Nucleus accumbens (tissue), 56 donors: ENCODE measurements at regions not wholly inside any gene's neighbourhood (a gene's known extent, or its start where the extent isn't known, plus 50 kb on each side); places are given as distances from the start of the nearest gene placed in this dataset.

Experiments used
- DNase-seq, 56 donors: peaks; one replicate each; lab custom pipeline; 2025; lab: John Stamatoyannopoulos, UW

DNA sequence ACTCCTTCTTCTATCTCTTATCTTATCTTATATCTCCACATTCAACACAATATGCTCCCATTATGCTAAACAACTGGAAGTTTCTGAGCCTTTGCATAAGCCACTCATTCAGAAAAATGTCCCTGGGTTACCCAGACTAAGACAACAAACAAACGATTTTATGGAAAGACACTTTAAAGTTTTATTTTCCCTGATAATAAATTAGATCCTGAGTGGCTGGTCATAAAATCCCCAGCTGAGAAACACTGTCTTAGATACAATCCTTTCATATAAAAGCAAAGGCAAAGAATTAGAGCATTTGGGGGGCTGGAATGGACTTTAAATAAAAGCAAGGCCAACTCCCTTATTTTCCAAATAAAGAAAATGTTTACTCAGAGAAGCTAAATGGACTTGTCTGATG is 322.3 kb downstream of the GBE1 start:
- DNase-seq: no peak

DNA sequence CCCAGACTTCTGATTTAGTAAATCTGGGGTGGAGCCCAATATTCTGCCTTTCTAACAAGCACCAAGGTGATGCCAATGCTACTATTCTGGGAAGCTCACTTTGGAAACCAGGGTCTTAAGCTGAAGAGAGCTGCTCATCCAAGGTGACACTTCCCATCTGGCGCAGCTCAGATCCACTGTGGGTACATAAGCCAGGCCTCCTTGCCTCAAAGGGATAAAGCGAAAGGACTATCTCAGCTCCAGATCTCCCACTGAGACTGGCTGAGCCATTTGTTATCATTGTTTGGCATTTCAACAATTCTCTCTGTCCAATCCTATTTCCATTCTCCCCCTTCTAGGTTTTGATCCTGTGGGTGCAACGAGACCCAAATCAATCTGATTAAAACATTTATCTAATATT is 323.8 kb downstream of the GBE1 start:
- no peak for DNase-seq

DNA sequence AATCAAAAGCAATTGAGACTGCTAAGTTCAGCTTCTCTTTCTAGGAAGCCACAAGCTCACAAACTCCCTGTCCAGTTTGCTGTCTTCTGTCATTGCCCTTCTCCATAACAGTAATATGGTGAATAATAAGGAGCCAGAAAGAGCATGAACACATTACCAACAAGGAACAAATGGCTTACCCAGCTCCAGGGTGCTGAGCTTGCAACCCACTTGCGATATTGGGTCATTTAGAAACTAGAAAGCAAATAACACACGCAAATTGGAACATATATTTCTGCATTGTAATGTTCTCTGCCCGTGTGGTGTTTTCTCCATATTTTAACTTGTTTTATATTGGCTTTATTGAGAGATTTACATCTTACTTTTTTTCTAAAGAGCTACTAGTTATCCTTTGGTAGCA is 325.3 kb downstream of the GBE1 start:
- no peak for DNase-seq

DNA sequence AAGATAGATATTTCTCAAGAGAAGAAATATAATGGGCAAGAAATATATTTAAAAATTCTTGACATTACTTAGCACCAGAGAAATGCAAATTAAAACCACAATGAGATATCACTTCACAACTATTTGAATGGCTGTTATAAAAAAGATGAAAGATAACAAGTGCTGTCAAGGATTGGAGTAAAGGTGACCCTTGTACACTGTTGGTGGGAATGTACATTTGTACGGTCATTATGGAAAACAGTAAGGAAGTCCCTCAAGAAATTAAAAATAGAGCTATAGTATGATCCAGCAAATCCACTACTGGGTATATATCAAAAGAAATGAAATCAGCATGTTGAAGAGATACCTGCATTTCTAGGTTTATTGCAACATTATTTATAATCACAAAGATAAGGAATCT is 326.4 kb downstream of the GBE1 start:
- DNase-seq: no peak

DNA sequence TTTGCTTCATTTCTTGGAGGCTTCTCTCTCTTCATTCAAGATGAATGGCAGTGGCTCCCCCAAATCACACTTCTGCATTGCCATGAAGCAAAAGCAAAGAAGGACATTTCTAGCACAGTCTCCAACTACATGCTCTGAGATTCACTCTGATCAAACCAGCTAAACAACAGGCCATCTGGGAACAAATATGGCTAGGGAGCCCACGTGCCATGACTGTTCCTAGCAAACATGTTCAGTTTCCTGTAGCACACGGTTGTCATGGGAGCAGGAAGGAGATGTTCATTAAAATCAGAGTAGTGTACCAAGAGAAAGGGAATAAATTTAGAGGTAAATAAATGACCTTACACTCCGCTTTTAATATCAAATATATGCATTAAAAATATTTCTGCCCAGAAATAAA is 327.3 kb downstream of the GBE1 start:
- no peak for DNase-seq

DNA sequence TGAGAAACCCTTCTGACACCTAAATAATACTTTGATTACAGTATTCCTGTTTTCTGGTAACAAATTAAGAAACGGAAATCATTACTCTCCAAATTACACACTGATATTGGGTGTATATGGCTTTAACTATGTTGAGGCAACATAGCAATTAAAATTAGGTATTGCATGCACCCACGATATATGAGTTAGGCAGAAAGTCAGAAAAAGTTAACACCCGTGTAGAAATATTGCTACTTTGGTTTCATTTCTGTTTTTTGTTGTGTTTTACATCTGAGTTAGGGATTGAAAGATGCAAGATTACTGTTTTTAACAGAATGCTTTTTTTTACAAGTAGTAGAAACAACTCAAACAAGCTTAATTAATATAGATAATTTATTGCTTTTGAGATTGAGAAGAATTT is 327.8 kb downstream of the GBE1 start:
- DNase-seq: no peak

DNA sequence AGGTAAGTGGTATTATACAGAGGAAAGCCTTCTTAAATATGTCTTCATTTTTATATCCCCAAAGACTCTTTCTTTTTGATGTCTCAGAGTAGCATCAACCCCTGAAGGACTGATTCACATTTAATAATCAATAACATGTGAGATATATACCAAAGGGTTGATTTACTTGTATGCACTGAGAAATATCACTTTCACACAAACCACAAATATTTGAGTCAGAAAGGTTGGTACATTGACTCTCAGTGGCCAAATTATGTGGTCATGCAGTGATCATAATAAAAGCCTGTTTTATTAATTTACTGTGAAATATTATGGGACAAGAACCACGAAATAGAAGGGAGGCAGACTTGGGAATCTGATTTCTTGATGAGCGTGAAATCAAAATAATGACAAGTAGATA is 329.0 kb downstream of the GBE1 start:
- no peak for DNase-seq

DNA sequence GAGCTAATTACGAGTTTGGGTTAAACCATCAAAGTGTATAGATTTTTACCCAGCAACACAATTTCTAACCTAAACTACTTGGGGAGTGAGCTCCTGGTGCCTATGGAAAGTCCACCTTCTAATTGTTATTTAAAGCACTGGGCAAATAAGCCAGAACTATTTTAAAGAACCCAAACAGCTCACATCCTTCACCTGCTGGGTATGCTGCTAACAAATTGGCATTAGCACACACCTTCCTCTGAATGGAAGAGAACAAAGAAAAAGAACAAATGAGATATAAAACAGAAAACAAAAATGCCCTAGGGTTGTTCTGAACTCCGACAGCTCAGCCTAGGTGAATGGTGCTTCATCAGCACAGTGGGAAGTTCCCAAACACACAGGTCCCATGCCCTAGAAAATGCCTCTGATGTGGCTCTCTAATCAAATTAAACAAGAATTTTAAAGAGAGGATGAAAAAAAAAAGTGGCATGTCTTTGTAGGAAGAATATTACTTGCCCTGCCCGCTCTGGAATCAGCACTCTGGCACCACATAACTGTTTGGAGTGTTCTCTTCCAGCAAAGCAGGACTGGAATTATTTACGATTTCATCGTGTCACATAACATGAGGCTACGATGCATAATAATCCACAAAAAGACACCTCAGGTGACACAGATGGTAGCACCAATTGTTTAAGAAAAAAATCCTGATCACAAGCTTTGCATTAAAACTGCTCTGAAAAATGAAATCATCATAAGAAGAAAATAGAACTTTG is 334.4 kb downstream of the GBE1 start:
- DNase-seq: no peak

DNA sequence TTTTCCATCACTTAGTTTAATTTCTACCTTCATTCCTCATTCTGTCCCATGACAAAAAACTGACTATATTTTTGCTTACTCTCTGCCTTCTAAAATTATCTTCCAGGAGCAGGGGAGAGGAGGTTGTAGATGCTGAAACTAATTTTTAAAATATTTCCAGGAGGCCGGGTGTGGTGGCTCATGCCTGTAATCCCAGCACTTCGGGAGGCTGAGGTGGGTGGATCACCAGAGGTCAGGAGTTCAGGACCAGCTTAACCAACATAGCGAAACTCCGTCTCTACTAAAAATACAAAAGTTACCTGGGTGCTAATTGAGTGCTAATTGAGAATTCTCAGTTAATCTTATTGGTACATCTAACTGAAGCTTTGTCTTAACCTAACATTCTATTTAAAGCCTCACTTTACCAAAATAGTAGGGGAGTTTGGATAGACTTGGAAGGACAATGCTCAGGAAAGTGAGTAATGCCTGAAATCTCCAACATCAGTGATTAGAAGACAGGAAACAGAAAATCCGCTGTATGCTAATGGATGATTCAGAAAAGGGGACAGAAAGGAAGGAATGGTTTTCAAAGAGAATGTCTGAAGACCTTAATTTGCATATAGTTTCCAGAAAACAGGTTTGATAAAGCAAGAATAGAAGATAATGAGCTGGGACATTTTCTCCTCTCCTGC is 336.1 kb downstream of the GBE1 start:
- DNase-seq: no peak

DNA sequence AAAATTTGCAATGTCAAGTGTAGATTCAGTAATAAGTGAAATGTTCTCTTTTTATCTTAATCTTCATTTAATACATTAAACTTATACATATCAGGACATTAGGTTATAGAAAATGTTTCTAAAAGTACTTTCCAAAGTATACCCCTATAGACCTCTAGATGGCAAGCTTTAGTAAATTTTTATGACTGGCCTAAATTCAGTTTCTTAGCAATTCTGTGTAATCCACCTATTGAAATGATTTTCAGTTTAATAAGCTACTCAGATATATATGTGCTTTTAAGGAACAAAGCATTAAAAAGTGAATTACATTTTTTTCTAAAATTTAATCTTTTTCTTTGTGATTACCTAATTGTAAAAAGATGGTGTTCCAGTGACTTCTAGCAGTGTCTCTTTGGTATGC is 342.2 kb downstream of the GBE1 start:
- no peak for DNase-seq

DNA sequence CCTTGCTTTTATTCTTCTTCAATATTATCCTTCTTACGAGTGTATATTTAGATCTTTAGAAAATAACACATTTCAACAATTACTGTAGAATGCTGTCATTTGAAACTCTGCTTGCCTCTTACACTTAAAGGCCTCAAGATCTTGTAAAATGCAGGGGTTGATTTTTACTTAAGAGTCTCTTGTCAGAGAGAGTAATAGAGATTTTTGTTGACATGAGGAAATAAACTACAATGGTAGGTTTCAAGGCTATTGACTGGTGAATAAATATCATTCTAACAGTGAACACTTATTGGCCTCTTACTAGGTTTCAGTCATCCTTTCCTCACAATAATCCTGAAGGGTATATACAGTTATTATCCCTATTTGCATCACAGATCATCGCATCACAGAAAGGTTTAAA is 344.6 kb downstream of the GBE1 start:
- DNase-seq: no peak

DNA sequence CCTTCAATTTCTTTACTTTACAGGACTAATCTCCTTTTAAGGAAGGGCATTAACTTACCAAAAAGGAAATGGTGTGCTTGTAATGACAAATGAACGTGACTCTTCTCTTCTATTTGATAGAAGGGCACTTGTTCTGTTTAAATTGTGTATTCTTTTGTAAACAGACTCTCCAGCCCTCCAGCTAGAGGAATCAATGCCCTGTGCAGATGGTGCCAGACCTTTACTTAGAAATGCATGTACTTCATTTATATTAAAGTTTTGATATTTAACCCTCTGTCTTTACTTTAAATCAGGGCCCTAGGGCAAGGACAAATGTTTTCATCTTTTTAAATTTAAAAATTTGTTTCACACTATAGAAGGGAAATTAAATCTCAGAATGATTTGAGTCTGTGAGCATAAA is 355.1 kb downstream of the GBE1 start:
- no peak for DNase-seq

DNA sequence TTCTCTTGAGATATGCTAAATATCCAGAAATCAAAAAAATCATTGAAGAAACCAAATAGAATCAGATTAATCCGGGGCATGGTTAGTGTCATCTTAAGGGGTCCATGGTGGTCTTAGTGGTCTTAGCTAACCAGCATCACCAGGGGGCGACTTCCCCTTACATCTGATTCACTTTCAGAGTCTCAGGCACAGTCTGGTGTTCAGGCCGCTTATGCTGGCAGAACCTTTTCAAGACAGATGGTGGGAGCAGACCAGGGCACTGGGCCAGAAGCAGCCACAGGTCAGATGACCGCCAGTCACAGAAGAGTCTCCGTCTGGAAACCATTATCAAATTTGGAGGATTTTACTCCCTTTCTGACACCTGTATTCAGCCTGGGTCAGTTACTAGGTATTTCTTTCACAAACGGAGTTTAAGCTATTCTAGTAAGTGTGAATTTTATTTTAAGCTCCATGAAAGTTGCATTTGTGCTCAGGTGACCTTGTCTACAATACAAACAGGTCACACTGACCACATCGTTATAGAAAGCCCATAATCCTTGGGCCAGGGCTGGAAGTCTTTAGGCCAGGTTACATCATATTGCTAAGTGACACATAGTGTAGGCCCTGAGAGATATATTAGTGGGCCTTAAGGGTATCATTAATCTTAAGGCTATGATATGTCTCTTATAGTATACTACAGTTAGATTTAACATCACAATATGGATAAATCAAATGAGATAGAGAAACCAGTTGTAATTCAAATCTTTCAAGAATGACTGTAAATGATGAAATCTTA is 365.5 kb downstream of the GBE1 start:
- DNase-seq: no peak

DNA sequence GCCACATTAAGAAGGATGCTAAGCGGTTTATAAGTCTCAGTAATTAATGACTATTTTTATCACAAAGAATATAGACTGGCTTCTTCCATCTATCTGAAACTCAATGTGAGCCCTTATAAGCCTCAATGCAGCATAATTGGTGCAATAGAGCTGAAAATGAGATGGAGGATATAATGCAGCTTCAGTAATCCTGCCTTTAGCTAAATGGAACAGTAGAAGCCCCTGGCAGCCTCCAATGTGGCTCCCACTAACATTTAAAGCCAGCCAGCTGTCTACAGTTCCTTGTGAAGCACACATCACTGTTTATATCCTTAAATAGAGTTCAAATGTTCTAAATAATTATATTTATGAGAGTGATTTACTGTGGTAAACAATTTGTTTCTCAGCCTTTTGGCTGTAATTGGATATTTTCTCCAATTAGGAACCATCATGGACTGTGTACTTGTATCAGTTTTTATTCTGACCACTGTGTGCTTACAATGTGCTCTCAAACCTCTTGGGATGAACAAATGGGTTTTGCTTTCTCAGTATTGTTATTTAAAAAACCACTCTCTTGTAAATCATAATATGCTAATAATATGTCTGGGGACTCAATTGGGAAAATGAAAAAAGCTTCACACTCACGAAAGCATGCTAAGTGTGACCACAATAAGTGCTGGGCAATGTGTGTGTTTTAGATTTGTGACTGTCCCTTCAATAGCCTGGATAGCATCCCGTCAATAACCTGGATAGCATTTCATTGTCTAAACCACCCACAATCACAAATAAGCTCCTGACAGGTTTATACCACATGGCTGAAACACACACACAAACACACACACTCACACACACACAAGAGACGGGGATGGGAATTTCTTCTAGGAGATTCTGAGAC is 366.6 kb downstream of the GBE1 start:
- no peak for DNase-seq

DNA sequence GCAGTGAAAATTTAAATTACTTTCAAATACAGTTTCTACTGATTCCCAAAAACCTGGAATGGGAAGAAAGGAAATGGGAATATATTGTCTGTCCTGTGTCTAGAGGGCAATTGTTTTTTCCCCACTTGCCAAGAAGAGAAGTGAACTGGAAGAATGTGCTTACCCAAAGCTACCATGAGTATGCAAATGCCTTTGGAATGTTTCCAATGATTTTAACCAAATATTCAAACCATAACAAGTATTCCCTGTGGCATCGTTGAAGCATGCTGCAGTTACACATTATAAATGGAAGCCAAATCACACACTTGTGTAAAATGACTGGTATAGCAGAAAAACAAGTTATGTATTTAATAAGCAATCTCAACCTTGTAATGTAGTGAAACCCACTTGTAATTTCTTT is 368.2 kb downstream of the GBE1 start:
- DNase-seq: no peak

DNA sequence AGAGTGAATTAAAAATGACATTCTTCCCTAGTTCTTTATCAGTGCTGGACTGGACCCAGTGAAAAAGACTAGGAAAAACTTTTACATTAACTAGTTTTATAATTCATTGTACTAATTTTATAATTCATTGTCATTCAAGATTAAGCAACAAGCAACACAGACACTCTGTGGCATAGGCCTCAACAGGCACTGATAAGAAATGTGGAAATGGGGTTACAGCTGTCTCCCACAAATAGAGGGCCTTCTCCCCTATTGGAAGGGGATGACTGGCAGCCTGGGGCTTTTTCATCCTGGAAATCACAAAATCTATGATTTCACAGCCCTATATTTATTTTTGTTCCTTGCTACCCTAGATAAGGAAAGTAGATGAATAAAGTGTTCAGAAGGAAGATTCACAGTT is 370.6 kb downstream of the GBE1 start:
- DNase-seq: no peak

DNA sequence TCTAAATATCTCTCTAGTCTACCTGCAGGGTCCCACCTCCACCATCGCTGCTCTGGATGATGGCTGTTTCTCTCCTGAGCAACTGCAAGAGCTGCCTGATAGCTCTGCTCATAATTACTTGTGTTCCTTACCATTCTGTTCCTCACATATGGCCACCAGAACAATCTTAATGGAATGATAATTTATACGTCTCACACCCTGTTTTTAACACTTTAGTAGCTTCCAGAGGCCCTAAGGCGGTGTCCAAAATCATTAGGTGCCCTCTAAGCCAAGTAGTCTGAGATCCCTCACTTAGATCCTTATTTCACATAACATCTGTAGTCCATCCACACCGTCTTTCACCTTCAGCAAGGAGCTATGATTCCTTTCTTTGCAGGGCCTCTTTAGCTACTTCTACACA is 373.3 kb downstream of the GBE1 start:
- no peak for DNase-seq

DNA sequence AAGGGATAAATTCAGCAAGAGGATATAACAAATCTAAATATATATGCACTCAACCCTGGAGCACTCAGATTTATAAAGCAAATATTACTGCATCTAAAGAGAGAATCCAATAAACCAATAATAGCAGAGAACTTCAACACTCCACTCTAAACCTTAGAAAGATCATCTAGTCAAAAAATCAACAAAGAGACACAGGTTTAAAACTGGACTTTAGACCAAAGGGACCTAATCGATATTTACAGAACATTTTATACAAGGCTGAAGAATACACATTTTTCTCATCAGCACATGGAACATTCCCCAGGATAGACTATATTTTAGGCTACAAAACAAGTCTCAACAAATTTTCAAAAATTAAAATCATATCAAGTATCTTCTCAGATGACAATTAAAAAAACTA is 379.0 kb downstream of the GBE1 start:
- DNase-seq: no peak

DNA sequence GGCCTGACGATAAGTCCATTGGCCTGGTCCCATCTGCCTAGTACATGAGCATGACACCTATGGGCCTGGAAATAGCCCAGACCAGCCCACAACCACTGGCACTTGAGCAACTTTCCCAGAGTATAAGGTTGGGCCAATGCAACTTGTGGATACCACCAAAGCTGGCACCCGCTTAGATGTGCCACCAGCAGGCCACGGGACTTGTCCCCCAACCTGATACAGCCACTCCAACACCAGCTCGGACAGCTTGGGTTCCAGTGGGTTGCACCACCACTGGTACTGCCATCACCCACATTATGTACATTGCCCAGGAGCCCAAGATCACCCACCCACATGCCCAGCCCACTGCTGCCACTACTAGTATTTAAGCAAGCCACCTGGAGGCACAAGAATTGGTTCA is 381.2 kb downstream of the GBE1 start:
- no peak for DNase-seq

DNA sequence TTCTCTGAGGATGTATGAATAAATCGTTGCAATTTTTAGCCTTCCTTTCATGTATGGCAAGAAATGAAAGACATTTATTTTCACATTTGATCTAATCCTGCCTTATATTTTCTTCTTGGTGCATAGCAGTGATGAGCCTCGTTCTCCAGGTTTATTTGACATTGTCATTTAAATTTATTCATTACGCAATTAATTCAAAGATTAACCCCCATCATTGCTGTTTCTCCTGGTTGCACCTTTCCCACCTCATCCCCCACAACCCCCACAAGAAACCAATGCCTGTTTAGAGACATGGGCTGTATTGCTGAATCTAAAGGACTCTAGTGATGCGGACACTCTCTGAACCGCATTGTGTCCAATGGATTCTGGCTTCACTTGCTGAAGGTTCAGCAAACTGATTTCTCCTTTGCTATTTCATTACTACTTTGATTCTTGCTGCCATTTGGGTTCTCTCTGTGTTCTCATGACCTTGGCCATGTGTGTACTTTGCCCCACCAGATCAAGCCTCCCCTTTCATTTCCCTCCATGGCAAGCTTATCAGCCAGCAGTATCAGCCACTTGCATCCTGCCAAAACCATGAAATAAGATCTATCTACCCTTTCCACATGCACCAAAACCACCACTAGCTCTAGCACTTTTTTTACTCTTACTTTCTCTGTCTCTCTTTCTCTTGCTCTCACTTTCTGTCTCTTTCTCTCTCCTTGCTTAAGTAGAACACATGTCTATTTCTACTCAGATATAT is 382.7 kb downstream of the GBE1 start:
- no peak for DNase-seq
